Prostate gland (tissue), 2 donors: ENCODE measurements at regions not wholly inside any gene's neighbourhood (a gene's known extent, or its start where the extent isn't known, plus 50 kb on each side); places are given as distances from the start of the nearest gene placed in this dataset.
"Not testable (repeated sequence)": the region's sequence is repeated elsewhere in the genome, so short reads cannot be mapped to it uniquely, and the experiment has no call there.

ENCODE experiments used
- DNase-seq: peaks from one replicate; pipeline ENCODE4 v3.0.0-alpha.2; 2019; ENCODE audit warnings: low spot score
- H3K27ac ChIP-seq, 2 donors: fragments of 200-600 bp; sonication (generic); 2 replicates each; pipeline ENCODE4 v1.5.1; 2017 to 2019
- H3K27me3 ChIP-seq: fragments of 200-600 bp; sonication (generic); replicated peaks from 2 replicates; pipeline ENCODE4 v1.5.1; 2019; ENCODE audit not compliant: insufficient read depth
- H3K36me3 ChIP-seq, 2 donors: fragments of 200-600 bp; sonication (generic); 1 replicate in 1 of 2; 2 replicates in 1 of 2; pipeline versions ENCODE4 v1.5.1 to v1.8.1; 2017 to 2019
- H3K4me1 ChIP-seq: fragments of 200-600 bp; sonication (generic); replicated peaks from 2 replicates; pipeline ENCODE4 v1.5.1; 2019
- H3K4me3 ChIP-seq, 2 donors: fragments of 200-600 bp; sonication (generic); 2 replicates each; pipeline ENCODE4 v1.5.1; 2017 to 2019
- H3K9me3 ChIP-seq: fragments of 200-600 bp; sonication (generic); 2 replicates; pipeline ENCODE4 v1.5.1; 2017
- CTCF ChIP-seq, 4 experiments: fragments of 200-600 bp in 2 of 4; fragments of 450-650 bp in 2 of 4; sonication (generic) in 2 of 4; IDR thresholded peaks; 1 replicate in 3 of 4; 2 replicates in 1 of 4; pipeline ENCODE4 v1.5.1; 2016 to 2019; ENCODE audit warnings: antibody characterized with exemption in 4 of 4, mild to moderate bottlenecking in 2 of 4, moderate library complexity in 2 of 4
- POLR2A ChIP-seq: fragments of 450-650 bp; IDR thresholded peaks from one replicate; pipeline ENCODE4 v1.6.1; 2016; ENCODE audit warnings: antibody characterized with exemption, mild to moderate bottlenecking
- POLR2AphosphoS5 ChIP-seq: sonication (generic); formaldehyde crosslinking; IDR thresholded peaks from one replicate; pipeline ENCODE4 v1.6.1; 2017; ENCODE audit warnings: antibody characterized with exemption
- WGBS: methylation state at CpG from one replicate; pipeline ENCODE4 v1.1.5; 2018; 5-methylcytosine and 5-hydroxymethylcytosine counted together
- intact Hi-C: fragments of 100-400 bp; cut with DNase I; formaldehyde crosslinking; loops from one replicate; pipeline ENCODE4 v1.14.2; 2022

GRCh38 chr5:143588933-143589662 is 185.6 kb upstream of the NR3C1 start:
- TF ChIP-seq CTCF (IDR thresholded peaks at IDR 0.05) (no peak), POLR2AphosphoS5 (peak; percentile 61), POLR2A (no peak)
- no peaks in the 10 kb centered on the region for H3K9me3 ChIP-seq
- H3K27ac ChIP-seq = peak overlapping the region in 1 of 2 donors; percentile 18
- H3K27me3 ChIP-seq = no peaks in the 10 kb centered on the region
- WGBS = 55% methylated on average over 7 of the region's 7 CpGs
- no peaks in the 10 kb centered on the region for H3K4me1 ChIP-seq
- H3K36me3 ChIP-seq = no peaks in the 10 kb centered on the region
- DNase-seq = peak; percentile 14
- intact Hi-C loops = no loop called here
- H3K4me3 ChIP-seq = no peak overlapping the region

GRCh38 chr5:143588121-143588520 is 184.6 kb upstream of the NR3C1 start:
- H3K4me1 ChIP-seq, H3K36me3 ChIP-seq, H3K27me3 ChIP-seq, DNase-seq, H3K9me3 ChIP-seq, H3K4me3 ChIP-seq, intact Hi-C loops, H3K27ac ChIP-seq: not testable (repeated sequence)
- WGBS = 77% methylated on average over 3 of the region's 3 CpGs

GRCh38 chr5:143586781-143587362 is 183.4 kb upstream of the NR3C1 start:
- 88% methylated on average over 1 of the region's 1 CpG for WGBS
- TF ChIP-seq CTCF (IDR thresholded peaks at IDR 0.05) (no peak), POLR2AphosphoS5 (no peak), POLR2A (no peak)
- Histone ChIP-seq H3K36me3 (no peaks in the 10 kb centered on the region), H3K27ac (no peak overlapping the region), H3K27me3 (no peaks in the 10 kb centered on the region), H3K9me3 (no peaks in the 10 kb centered on the region), H3K4me1 (no peaks in the 10 kb centered on the region), H3K4me3 (no peak overlapping the region)
- no peak for DNase-seq
- intact Hi-C loops = no loop called here

- H3K4me1 ChIP-seq = no peaks in the 10 kb centered on the region
Measured at GRCh38 chr5:143585970-143586369, 182.5 kb upstream of the NR3C1 start.

GRCh38 chr5:143583409-143583808 is 179.9 kb upstream of the NR3C1 start:
- H3K36me3 ChIP-seq = no peaks in the 10 kb centered on the region
- DNase-seq = no peak
- intact Hi-C loops = no loop called here
- no peaks in the 10 kb centered on the region for H3K9me3 ChIP-seq
- H3K27me3 ChIP-seq = no peaks in the 10 kb centered on the region
- 60% methylated on average over 1 of the region's 1 CpG for WGBS
- H3K27ac ChIP-seq = no peak overlapping the region
- TF ChIP-seq CTCF (IDR thresholded peaks at IDR 0.05) (no peak), POLR2AphosphoS5 (no peak), POLR2A (no peak)
- no peak overlapping the region for H3K4me3 ChIP-seq
- H3K4me1 ChIP-seq = no peaks in the 10 kb centered on the region

More at GRCh38 chr5:143585970-143586369, 182.5 kb upstream of the NR3C1 start:
- TF ChIP-seq CTCF (IDR thresholded peaks at IDR 0.05) (no peak), POLR2A (no peak), POLR2AphosphoS5 (no peak)
- no peaks in the 10 kb centered on the region for H3K36me3 ChIP-seq
- no peak for DNase-seq
- intact Hi-C loops = no loop called here
- no peaks in the 10 kb centered on the region for H3K27me3 ChIP-seq
- no peak overlapping the region for H3K4me3 ChIP-seq
- H3K27ac ChIP-seq = no peak overlapping the region
- no peaks in the 10 kb centered on the region for H3K9me3 ChIP-seq
